SK-N-SH treated with all-trans-retinoic acid at 6 μM for 48 hours (cell line): ENCODE measurements at regions not wholly inside any gene's neighbourhood (a gene's known extent, or its start where the extent isn't known, plus 50 kb on each side); places are given as distances from the start of the nearest gene placed in this dataset.
A peak's percentile ranks its signal among the peaks of the same experiment; 100 is the strongest.

Source experiments
- ATAC-seq: fragments of 200-7000 bp; cut with Tn5 transposase; 3 replicates; pipeline ENCODE4 v1.9.1; 2020; ENCODE audit warnings: mild to moderate bottlenecking, moderate library complexity
- CREB5 ChIP-seq: fragments of 250-450 bp; sonication (Bioruptor Pico); IDR thresholded peaks from 2 replicates; pipeline ENCODE4 v1.5.1; 2020; ENCODE audit warnings: low read depth, mild to moderate bottlenecking, moderate library complexity
- CSDC2 ChIP-seq: fragments of 250-450 bp; sonication (Bioruptor Pico); IDR thresholded peaks from 2 replicates; pipeline ENCODE4 v1.5.0; 2020; ENCODE audit warnings: mild to moderate bottlenecking, moderate library complexity
- ESRRG ChIP-seq: fragments of 250-450 bp; sonication (Bioruptor Pico); IDR thresholded peaks from 2 replicates; pipeline ENCODE4 v1.6.1; 2021; ENCODE audit warnings: mild to moderate bottlenecking
- ISL1 ChIP-seq: fragments of 250-450 bp; sonication (Bioruptor Pico); IDR thresholded peaks from 2 replicates; pipeline ENCODE4 v2.1.2; 2022; ENCODE audit warnings: mild to moderate bottlenecking, moderate library complexity
- OSR1 ChIP-seq: fragments of 250-450 bp; sonication (Bioruptor Pico); IDR thresholded peaks from 2 replicates; pipeline ENCODE4 v1.8.0; 2022; ENCODE audit warnings: moderate library complexity, mild to moderate bottlenecking, inconsistent platforms
- PATZ1 ChIP-seq: fragments of 250-450 bp; sonication (Bioruptor Pico); IDR thresholded peaks from 2 replicates; pipeline ENCODE4 v1.8.0; 2020; ENCODE audit warnings: mild to moderate bottlenecking, moderate library complexity, borderline replicate concordance
- TCF4 ChIP-seq: fragments of 250-450 bp; sonication (Bioruptor Pico); IDR thresholded peaks from 2 replicates; pipeline ENCODE4 v1.8.0; 2021; ENCODE audit warnings: mild to moderate bottlenecking, moderate library complexity, borderline replicate concordance
- TSHZ2 ChIP-seq: fragments of 250-450 bp; sonication (Bioruptor Pico); IDR thresholded peaks from 2 replicates; pipeline ENCODE4 v1.5.0; 2020; ENCODE audit warnings: mild to moderate bottlenecking, moderate library complexity
- ZFP3 ChIP-seq: fragments of 250-450 bp; sonication (Bioruptor Pico); IDR thresholded peaks from 2 replicates; pipeline ENCODE4 v1.5.0; 2020; ENCODE audit warnings: mild to moderate bottlenecking, moderate library complexity
- ZFP30 ChIP-seq: fragments of 450-650 bp; formaldehyde crosslinking; IDR thresholded peaks from 2 replicates; pipeline ENCODE4 v1.5.0; 2022; ENCODE audit warnings: mild to moderate bottlenecking, moderate library complexity
- ZNF565 ChIP-seq: fragments of 450-650 bp; formaldehyde crosslinking; conservative IDR thresholded peaks from 2 replicates; pipeline ENCODE4 v1.5.0; 2020; ENCODE audit warnings: low read depth, mild to moderate bottlenecking, moderate library complexity
- ZNF70 ChIP-seq: fragments of 450-650 bp; formaldehyde crosslinking; IDR thresholded peaks from 2 replicates; pipeline ENCODE4 v1.5.0; 2020; ENCODE audit warnings: mild to moderate bottlenecking, moderate library complexity
- ZNF8 ChIP-seq: fragments of 450-650 bp; formaldehyde crosslinking; IDR thresholded peaks from 2 replicates; pipeline ENCODE4 v1.5.0; 2020; ENCODE audit warnings: mild to moderate bottlenecking, moderate library complexity

GRCh38 chr12:59087077-59087673, 166.9 kb upstream of the LRIG3 start (continued):
- TF ChIP-seq ESRRG (CRISPR knock-in tag) (no peak), OSR1 (CRISPR knock-in tag) (no peak), ZFP30 (CRISPR knock-in tag) (no peak), ISL1 (CRISPR knock-in tag) (no peak)

- TF ChIP-seq OSR1 (CRISPR knock-in tag) (no peak), ISL1 (CRISPR knock-in tag) (no peak), ZFP3 (CRISPR knock-in tag) (no peak), CSDC2 (CRISPR knock-in tag) (no peak), PATZ1 (CRISPR knock-in tag) (no peak), ZNF8 (CRISPR knock-in tag) (no peak), ZFP30 (CRISPR knock-in tag) (no peak), TCF4 (CRISPR knock-in tag) (no peak), CREB5 (no peak)
- ATAC-seq, result no peak
Observed at GRCh38 chr12:59086126-59086525, 165.8 kb upstream of the LRIG3 start.

GRCh38 chr12:59085690-59086089, 165.4 kb upstream of the LRIG3 start:
- TF ChIP-seq ZFP30 (CRISPR knock-in tag), result no peak
- no peak for TF ChIP-seq PATZ1 (CRISPR knock-in tag)
- TF ChIP-seq CREB5, result no peak
- TF ChIP-seq TSHZ2, result no peak
- no peak for TF ChIP-seq ZNF565
- no peak for ATAC-seq

- TF ChIP-seq TSHZ2 (0 out of 2 replicates have a peak, but pooled peaks have one; percentile 27), CREB5 (no peak), ZNF70 (CRISPR knock-in tag) (peak; percentile 45; the same call in 1 of the 2 replicates), TCF4 (CRISPR knock-in tag) (peak; percentile 64), ZNF8 (CRISPR knock-in tag) (peak; percentile 21; the same call in 1 of the 2 replicates), ISL1 (CRISPR knock-in tag) (0 out of 2 replicates have a peak, but pooled peaks have one; percentile 17), ESRRG (CRISPR knock-in tag) (no peak)
- peak; percentile 86 for ATAC-seq
Observed at GRCh38 chr12:59084511-59085375, 164.4 kb upstream of the LRIG3 start.
